ENCODE measurements at regions not wholly inside any gene's neighbourhood (a gene's known extent, or its start where the extent isn't known, plus 50 kb on each side); places are given as distances from the start of the nearest gene placed in this dataset.

GRCh38 chr1:221157026-221157761 lies 278.0 kb downstream of the HLX start:
- intact Hi-C loops (cut with DNase I; ENCODE audit: low total_unique reads) (no loop called here), in situ Hi-C loops (cut with MboI; ENCODE audit: low sequenced_read_pairs in 4 of 4) (no loop called here)
- Histone ChIP-seq H3K36me3 (no peaks in the 10 kb centered on the region), H3K27ac (no peak overlapping the region), H3K4me3 (no peak overlapping the region), H3K4me1 (peaks cover 0 to 4% of the 10 kb centered on the region in 2 donors), H3K27me3 (no peaks in the 10 kb centered on the region), H3K9me3 (no peaks in the 10 kb centered on the region)
- DNase-seq (no peak), ATAC-seq (no peak)
- no peak for TF ChIP-seq CTCF (IDR thresholded peaks at IDR 0.05 in 4 of 5, conservative IDR thresholded peaks at IDR 0.05 in 1 of 5)

GRCh38 chr1:221159608-221160007 lies 280.4 kb downstream of the HLX start:
- ATAC-seq (no peak), DNase-seq (no peak)
- H3K27me3 ChIP-seq, result no peaks in the 10 kb centered on the region
- intact Hi-C loops (cut with DNase I; ENCODE audit: low total_unique reads), result no loop called here
- H3K4me3 ChIP-seq, result no peak overlapping the region
- no peaks in the 10 kb centered on the region for H3K9me3 ChIP-seq
- no peaks in the 10 kb centered on the region for H3K36me3 ChIP-seq
- peaks cover 0 to 4% of the 10 kb centered on the region in 2 donors for H3K4me1 ChIP-seq
- in situ Hi-C loops (cut with MboI; ENCODE audit: low sequenced_read_pairs in 4 of 4), result no loop called here
- no peak for TF ChIP-seq CTCF (IDR thresholded peaks at IDR 0.05 in 4 of 5, conservative IDR thresholded peaks at IDR 0.05 in 1 of 5)
- TF ChIP-seq POLR2A (IDR thresholded peaks at IDR 0.05), result no peak
- H3K27ac ChIP-seq, result no peak overlapping the region

- no peak overlapping the region for H3K4me3 ChIP-seq
- peak overlapping the region in 2 of 4 donors; percentile 16 to 34 for H3K27ac ChIP-seq
- intact Hi-C loops (cut with DNase I; ENCODE audit: low total_unique reads) (no loop called here), in situ Hi-C loops (cut with MboI; ENCODE audit: low sequenced_read_pairs in 4 of 4) (no loop called here)
- H3K36me3 ChIP-seq, result no peaks in the 10 kb centered on the region
- ATAC-seq (peak; percentile 58 to 60), DNase-seq (peak; percentile 6 to 29)
- no peaks in the 10 kb centered on the region for H3K27me3 ChIP-seq
- peaks cover 0 to 4% of the 10 kb centered on the region in 2 donors for H3K4me1 ChIP-seq
- no peaks in the 10 kb centered on the region for H3K9me3 ChIP-seq
- TF ChIP-seq CTCF (IDR thresholded peaks at IDR 0.05 in 4 of 5, conservative IDR thresholded peaks at IDR 0.05 in 1 of 5), result no peak
- TF ChIP-seq POLR2A (IDR thresholded peaks at IDR 0.05), result no peak
Observed at GRCh38 chr1:221161571-221162041, 282.4 kb downstream of the HLX start.

GRCh38 chr1:221162352-221162751 lies 283.1 kb downstream of the HLX start:
- H3K4me3 ChIP-seq, result no peak overlapping the region
- in situ Hi-C loops (cut with MboI; ENCODE audit: low sequenced_read_pairs in 4 of 4) (no loop called here), intact Hi-C loops (cut with DNase I; ENCODE audit: low total_unique reads) (no loop called here)
- DNase-seq (no peak), ATAC-seq (no peak)
- no peaks in the 10 kb centered on the region for H3K36me3 ChIP-seq
- no peak overlapping the region for H3K27ac ChIP-seq
- H3K9me3 ChIP-seq, result no peaks in the 10 kb centered on the region
- peaks cover 0 to 4% of the 10 kb centered on the region in 2 donors for H3K4me1 ChIP-seq
- H3K27me3 ChIP-seq, result no peaks in the 10 kb centered on the region
- TF ChIP-seq POLR2A (IDR thresholded peaks at IDR 0.05) (no peak), CTCF (IDR thresholded peaks at IDR 0.05 in 4 of 5, conservative IDR thresholded peaks at IDR 0.05 in 1 of 5) (no peak)
